Eye (tissue), 1 donor: ENCODE measurements at regions not wholly inside any gene's neighbourhood (a gene's known extent, or its start where the extent isn't known, plus 50 kb on each side); places are given as distances from the start of the nearest gene placed in this dataset.
A peak's percentile ranks its signal among the peaks of the same experiment; 100 is the strongest.
"Not testable (repeated sequence)": the region's sequence is repeated elsewhere in the genome, so short reads cannot be mapped to it uniquely, and the experiment has no call there.

Source experiments
- DNase-seq: peaks from one replicate; pipeline ENCODE4 v3.0.0-alpha.2; 2015

DNA sequence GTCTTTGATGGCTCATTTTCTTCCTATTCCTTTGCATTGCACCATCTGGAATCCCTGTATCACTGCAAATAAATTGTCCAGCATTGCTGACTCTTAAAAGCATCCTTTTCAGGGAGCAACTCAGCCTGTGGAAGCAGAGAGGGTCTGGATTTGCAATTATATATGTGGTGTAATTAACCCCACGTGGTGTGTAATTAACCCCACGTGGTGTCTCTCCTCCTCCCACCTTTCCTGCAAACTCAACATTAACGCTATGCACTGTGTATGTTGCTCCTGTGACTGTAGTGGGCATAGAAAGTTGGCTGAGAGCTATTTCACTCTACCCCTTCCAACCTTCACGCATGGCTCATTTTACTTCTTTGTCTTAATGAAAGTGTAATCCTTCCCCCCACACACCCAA lies 689.0 kb upstream of the COBL start:
- no peak for DNase-seq

DNA sequence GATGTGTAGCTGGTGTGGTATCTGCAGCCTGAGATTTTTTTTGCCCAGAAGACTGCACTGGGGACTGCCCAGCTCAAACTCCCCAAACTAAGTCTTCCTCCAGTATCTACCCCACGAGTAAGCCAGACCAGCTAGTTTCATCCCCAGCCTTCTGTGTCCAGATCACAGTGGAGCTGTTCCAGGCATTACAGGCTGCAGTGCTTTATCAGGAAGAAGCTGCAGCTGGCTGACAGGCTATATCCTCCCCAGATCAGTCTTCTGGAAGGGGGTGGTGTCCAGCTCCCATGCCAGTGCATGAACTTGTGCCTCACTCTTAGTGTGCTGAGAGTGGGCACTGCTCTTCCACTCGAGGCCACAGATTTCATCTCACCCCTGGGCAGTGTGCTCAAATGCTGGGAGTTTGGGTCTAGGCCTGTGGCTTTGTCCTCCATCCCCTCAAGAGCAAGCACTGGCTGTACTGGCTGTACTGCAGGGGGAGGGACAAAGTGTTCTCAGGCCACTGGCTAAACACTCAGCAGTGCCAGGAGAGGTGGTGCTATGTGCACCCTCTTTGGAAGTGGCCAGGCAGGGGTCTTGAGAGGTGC lies 679.1 kb upstream of the COBL start:
- DNase-seq = no peak

DNA sequence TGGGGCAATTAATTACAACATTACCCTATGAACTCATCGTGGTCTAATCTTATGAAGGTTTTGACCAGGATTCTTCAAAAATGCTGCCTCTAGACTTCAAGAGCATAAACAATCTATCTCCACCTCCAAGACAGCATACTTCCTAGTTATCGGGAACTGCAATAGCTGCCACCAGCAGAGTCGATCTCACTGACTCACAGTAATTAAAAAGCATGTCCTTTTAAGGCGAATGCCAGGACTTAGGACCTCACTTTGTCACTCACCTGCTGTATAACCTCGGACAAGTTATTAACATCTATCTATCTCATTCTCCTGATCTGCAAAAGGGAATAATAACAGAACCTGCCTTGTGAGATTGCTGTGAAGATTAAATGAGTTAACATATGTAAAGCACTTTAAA lies 666.0 kb upstream of the COBL start:
- no peak for DNase-seq

DNA sequence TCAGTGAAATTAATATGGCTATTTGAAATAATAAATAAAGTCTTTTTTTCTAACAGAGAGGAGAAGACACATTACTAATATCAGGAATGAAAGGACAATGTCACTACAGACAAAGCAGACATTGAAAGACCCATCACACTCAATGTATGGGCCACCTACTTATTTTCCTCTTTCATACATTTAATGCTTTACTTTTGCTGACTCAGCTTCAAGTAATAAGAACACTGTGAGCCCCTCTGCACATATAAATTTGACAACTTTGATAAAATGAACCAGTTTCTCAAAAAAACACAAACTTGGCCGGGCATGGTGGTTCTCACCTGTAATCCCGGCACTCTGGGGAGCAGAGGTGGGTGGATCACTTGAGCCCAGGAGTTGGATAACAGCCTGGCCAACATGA lies 664.2 kb upstream of the COBL start:
- DNase-seq = no peak

DNA sequence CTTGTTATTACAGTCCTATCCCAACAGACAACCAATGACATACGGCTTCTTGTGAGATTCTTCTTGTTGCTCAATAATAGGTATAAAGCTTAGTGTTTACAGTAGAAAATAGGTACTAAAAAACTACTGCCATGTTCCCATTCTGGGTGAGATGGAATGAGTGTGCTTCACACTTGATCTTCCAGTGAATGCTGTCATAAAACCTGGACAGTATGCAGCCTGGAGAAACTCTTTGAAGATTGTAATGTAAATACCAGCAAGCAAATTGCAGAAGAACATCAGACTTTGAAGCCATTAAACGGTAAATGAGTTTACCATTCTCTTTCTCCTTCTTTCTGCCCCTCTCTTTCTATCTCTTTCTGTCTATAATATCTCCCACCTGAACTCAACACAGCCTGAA lies 663.7 kb upstream of the COBL start:
- DNase-seq = no peak

DNA sequence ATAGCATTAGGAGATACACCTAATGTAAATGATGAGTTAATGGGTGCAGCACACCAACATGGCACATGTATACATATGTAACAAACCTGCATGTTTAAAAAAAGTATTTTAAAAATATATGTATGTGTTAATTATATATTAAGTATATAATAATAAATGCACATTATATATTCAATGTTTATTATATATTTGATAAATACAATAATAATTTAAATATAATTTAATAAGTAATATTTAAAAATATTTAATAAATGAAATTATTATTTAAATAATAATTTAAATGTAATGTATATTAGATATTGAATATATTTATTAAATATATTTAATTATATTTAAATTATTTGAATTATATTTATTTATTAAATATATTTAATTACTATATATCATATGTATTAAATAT lies 661.3 kb upstream of the COBL start:
- no peak for DNase-seq

DNA sequence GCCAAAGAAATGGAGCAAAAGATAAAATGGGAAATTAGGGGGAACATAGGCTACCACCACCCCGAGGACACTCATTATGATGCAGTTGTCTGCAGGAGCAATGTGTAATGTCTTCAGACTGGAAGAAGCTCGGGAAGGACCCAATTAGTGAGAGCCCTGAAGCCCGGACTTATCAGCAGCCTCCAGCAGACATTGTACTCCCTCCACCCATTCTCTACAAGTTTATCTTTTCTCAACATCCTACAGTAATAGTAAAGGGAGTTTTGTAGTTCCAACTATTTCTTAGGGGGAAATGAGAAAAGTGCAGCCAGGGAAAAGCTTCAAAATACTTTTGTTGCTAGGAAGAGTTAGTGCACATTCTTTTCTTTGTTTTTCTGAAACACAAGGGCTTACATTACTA lies 657.3 kb upstream of the COBL start:
- peak; percentile 36 for DNase-seq

DNA sequence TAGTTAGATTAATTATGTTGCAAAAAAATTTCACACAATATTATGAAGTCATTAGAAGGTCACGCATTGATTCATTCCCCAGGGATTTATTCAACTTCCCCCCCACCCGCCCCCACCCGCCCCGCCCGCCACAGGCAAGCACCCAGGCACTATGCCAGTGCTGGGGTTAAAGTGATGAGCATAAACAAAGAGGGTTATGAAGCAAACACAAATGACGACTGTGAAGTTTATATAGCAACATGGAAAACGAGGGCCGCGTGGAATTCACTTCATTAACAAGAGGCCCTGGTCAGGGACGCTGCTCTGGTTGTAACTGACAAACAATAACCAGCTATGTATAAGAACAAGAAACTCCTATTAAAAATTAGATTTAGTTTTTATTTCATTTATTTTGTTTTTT lies 656.5 kb upstream of the COBL start:
- peak; percentile 27 for DNase-seq

DNA sequence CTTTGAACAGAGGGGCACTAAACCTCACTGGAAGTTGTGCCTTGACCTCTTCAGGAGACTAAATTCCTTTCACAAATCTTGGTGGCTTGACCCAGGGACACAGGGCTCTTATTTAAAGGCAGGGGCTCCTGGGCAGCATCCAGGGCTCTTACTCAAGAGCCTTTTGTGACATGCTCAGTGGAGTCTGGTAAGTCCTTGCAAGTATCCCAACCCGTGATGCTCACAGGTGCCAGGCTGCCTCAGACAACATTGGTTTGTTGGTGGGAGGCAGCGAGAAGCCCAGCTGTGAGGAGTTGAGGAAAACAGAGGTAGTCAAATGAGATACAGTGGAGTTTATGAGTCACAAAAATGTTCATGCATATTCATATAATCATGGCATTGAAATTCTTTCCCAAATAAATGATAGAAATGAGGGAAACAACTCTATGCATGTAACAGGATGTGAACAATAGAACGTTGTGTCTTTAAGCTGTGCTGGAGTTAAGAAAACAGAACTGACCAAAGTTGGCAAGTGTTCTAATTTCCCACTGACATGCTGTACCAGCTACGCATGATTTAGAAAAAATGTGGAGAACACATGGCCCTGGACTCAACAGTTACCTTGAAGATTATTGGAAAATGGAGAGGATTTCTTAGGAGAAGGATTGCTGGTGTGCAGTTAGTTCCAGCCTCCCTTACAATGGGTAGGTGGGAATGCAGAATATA lies 654.5 kb upstream of the COBL start:
- DNase-seq = no peak

DNA sequence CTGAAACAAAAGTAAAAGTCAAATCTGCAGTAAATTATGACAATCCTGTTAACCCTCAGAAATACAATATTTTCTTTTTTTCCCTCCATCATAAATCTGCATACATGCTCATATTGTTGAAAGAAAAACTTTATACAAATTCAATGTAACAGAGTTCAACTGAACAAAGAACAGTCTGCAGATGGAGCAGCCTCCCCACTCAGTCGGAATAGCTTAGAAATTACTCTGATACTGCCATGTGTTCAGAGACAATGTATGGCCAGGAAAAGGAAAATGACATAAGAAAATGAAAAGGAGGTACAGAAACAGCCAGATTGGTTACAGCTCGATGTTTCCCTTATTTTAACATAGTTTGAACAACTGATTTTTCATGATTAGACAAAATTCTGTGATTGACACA lies 651.9 kb upstream of the COBL start:
- DNase-seq = no peak

DNA sequence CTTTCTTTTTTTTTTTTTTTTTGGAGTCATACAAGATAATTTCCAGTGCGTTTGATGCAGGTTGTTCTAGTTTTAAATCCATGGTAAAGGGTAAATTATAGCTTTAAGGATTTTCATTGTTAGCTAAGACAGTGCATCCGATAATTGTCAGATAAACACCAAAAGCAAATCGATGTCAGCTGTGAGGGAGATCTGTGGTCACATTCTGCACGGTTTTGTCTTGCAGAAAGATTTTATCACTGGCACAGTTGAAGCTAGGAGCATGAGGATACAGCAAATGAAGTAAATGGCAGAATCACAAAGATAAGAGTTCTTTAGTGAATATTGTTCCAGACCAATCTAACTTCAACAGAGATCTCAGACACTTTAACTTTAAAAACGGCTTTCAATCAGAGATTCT lies 648.8 kb upstream of the COBL start:
- no peak for DNase-seq

DNA sequence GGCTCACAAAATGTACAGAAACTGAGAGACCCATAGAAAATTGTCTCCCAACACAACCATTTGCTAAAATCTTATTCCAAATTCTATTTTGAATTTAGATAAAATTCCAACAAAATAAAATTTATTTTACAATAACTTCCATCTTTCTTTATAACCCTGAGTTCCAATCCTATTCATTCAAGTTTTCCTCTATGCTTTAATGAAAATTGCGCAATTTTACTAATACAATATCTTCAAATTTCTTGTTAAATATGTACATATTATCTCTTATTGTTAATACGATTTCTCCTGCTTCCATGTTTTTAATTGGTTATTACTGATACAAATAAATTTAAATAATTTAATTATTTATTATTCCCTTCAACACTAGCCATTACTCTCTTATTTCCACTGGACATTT lies 645.2 kb upstream of the COBL start:
- no peak for DNase-seq

DNA sequence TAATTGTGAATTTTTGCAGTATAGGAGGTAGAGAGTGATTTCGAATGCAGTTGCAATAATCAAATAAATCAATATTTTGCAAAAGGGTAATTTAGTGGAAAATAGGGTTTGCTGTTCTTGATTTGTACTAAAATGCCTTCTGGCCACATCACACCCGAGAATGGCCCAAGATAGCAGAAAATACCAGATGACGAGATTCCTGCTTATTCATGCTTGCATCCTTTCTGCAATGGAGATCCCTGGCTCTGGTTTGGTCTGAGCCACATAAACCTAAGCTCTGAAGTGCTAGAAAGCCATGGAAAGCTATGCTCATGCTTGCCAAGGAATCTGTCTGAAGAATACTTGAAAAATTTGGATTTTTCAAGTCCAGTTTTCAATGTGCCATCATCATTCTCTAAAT lies 634.2 kb upstream of the COBL start:
- DNase-seq = peak; percentile 68

DNA sequence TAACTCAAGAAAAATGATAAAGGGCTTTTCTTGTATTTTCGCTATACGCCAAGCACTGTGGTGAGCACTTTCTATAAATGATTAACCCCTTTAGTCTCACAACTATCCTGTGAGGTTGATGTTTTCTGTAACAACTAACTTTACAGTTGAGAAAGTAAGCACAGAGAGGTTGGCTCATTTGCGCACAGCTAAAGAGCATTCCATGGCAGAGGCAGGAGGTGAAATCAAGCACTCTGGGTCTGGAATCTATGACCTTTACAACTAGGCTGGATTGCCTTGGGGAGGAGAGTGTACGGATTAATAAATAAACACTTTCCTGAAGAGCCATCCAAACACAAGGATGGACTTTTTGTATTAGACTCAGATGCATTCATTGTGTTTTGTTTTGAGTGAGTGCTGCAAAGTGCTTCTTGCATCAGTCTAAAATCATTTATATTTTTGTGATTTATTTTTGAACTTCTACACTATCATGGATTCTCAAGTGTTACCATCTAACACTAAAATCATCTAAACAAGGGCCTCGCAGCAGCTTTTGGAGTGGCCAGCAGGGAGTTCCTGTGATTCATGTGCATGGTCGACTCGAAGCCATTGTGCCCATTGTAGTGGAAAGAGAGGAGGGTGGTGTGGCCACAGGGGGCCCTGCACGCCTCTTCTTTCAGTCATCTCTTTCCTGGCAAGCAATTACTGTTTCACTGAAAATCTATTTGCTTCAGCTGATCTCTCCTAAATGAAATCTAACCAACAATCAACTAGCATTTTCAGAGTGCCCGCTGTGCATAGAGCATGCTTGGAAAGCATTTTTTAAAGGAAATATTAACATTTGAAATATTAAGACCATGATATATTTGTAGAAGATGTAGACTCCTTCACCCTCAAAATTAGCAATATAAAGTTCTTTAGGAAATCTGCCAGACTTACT lies 633.4 kb upstream of the COBL start:
- peak; percentile 81 for DNase-seq

DNA sequence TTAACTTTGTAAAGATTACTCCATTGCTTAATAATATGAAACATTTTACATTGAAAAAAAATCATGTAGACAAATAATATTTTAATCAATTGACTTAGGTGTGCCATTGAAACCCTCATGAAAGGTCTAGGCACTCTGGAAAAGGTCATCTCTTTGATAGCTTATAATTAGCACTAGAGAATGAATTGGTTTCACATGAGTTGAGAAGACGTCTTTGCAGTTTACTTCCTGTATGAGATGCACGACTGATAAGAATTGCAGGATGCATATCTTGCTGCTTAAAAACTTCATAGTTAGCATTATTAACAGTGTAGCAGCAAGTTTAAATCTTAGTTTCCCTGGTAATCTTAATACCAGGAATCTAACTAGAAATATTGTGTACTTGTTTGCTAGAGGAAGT lies 614.2 kb upstream of the COBL start:
- no peak for DNase-seq

DNA sequence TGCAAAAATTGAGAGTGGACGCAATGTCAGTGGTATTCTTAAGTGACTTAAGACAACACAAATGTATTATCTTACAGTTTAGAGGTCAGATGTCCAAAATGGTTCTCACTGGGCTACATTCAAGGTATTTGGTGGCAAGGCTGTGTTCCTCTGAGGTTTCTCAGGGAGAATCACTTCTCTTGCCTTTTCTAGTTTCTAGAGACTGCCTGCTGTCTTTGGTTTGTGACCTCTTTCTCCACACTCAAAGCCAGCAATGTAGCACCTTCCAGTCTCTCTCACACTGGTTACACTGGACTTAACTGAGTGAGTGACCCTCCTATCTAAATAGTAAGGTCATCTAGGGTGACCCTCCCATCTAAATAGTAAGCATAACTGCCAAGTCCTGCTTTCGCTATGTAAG lies 613.2 kb upstream of the COBL start:
- DNase-seq = no peak

DNA sequence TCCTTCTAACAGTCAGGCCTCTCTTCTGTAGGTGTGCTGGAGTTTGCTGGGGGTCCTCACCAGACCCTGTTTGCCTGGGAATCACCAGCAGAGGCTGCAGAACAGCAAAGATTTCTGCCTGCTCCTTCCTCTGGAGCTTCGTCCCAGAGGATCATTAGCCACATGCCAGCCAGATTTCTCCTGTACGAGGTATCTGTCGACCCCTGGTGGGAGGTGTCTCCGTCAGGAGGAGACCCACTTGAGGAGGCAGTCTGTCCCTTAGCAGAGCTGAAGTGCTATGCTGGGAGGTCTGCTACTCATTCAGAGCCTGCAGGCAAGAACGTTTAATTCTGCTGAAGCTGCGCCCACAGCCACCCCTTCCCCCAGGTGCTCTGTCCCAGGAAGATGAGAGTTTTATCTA lies 611.1 kb upstream of the COBL start:
- no peak for DNase-seq

DNA sequence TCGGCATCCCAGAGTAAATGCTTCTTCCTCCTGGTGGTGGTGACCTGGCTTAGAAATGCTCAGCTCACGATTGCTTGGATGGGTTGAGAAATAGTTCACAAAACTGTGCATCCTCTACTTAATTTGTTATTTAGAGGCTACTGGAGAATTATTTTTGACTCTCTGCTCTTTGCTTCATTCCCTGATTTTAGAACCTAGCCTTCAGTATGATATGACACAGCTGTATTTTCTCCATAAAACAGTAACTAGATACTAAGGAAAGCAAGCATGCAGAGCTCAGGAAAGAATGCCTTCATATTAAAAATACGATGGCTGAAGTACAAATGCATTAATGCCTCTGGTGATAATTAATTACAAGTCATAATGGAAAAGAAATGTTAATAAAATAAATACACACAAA lies 602.0 kb upstream of the COBL start:
- no peak for DNase-seq

DNA sequence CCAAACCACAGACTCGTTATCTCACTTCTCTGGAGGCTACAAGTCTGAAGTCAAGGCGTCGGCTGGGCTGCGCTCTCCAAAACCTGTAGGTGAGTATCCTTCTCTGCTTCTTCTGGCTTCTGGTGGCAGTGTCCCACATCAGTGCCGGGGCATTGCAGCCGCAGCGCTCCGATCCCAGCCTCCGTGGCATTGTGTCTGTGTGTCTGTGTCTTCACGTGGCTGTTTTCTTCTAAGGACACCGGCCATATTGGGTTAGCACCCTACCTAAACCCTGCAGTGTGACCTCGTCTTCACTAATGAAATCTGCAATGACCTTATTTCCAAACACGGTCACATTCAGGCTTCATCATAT lies 584.9 kb upstream of the COBL start:
- no peak for DNase-seq

DNA sequence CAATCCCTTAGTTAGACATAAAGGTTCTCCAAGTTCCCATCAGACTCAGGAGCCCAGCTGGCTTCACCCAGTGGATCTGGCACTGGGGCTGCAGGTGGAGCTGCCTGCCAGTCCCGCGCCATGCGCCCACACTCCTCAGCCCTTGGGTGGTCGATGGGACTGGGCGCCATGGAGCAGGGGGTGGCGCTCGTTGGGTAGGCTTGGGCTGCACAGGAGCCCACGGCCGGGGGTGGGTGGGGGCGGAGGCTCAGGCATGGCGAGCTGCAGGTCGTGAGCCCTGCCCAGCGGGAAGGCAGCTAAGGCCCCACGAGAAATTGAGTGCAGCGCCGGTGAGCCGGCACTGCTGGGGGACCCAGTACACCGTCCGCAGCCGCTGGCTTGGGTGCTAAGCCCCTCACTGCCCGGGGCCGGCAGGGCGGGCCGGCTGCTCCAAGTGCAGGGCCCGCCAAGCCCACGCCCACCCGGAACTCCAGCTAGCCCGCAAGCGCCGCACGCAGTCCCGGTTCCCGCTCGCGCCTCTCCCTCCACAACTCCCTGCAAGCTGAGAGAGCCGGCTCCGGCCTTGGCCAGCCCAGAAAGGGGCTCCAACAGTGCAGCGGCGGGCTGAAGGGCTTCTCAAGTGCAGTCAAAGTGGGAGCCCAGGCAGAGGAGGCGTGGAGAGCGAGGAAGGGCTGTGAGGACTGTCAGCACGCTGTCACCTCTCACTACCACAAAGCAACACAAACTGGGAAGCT lies 584.3 kb upstream of the COBL start:
- not testable (repeated sequence) for DNase-seq

DNA sequence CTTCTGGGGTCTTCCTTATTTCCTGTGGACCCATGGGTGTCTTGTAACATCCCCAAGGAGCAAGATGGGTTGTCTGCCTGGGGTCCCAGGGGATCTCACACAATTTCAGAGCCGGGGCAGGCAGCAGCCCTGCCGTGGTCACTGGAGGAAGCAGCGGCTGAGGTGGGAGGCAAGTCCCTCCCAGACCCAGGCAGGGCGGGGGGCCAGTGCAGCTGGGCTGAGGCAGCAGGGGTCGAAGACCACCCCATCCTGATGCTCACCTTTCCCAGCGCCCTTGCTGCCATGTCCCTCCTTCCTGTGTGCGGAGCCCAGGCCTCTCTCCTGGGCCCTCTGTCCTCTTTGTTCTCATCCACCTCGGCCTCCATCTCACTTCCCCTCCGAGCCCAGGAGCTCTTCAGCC lies 583.0 kb upstream of the COBL start:
- no peak for DNase-seq

DNA sequence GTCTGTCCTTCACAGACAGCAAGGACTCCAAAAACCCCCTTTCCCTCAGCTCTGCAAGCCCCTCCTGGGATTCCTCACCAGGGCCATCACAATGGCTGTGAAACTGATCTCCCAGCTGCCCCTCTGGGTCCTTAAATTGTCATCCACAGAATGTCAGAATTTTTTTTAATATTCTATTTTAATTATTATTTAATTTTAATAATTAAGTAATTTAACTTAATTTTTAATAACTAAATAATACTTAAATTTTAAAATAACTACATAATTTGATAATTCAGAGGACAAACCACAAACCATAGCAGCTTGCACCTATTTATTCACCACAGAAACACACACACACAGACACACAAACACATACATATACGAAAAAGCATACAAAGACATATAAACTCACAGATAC lies 565.8 kb upstream of the COBL start:
- DNase-seq = no peak

DNA sequence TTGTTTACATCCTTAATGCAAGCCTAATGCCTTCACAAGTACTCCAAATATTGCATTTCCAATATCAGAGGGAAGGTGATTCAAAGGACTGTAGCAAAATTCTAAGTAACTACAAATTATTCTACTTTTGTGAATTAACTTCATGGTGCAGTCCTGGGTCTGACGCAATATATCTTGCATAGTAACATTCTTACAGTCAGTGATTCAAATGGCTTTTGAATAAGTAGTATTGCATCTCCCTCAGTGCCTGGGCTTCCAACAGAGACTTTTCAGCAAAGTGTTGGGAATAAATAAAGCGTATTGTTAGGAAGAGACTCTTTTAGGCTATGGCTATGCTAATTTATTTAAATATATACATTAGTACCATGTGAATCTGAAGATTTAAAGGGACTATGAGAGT lies 564.7 kb upstream of the COBL start:
- DNase-seq = no peak

DNA sequence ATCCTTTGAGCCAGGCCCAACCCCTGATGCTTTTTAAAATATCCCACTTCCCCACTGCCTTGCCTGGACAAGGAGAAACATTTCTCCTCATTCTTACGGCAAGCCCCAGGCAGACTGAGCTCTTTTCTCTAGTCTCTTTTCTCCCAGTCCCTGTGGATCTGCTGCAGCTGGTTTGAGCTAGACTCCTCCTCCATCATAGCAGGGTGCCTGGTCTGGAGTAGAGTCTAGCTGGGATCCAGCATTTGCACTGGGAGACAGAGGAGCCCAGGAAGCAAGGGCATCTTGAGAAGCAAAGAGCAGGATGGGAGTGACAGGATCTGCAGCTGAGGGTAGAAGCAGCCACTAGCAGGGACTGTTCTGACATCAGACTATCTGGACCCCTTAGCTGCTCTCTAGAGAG lies 562.3 kb upstream of the COBL start:
- peak; percentile 9 for DNase-seq
